ENCODE measurements at regions not wholly inside any gene's neighbourhood (a gene's known extent, or its start where the extent isn't known, plus 50 kb on each side); places are given as distances from the start of the nearest gene placed in this dataset.
"Not testable (repeated sequence)": the region's sequence is repeated elsewhere in the genome, so short reads cannot be mapped to it uniquely, and the experiment has no call there.

- Histone ChIP-seq H3K27ac (ENCODE audit: low read depth, low read length) (no peak overlapping the region), H3K27me3 (ENCODE audit: control insufficient read depth in 1 of 2, insufficient read depth in 2 of 2, low read length in 2 of 2) (no peaks in the 10 kb centered on the region), H3K4me3 (ENCODE audit: low read depth in 1 of 2, low read length in 2 of 2) (no peak overlapping the region), H3K9ac (ENCODE audit: low read length) (no peak overlapping the region), H3K36me3 (ENCODE audit: insufficient read depth, low read length) (no peaks in the 10 kb centered on the region), H3K9me3 (ENCODE audit: low read length) (no peaks in the 10 kb centered on the region), H3K4me1 (ENCODE audit: insufficient read depth, low read length) (no peaks in the 10 kb centered on the region)
Observed at GRCh38 chr16:73399997-73400396, 352.1 kb upstream of the ZFHX3 start.

GRCh38 chr16:73399486-73399885 lies 351.6 kb upstream of the ZFHX3 start:
- Histone ChIP-seq H3K36me3 (ENCODE audit: insufficient read depth, low read length) (no peaks in the 10 kb centered on the region), H3K4me1 (ENCODE audit: insufficient read depth, low read length) (no peaks in the 10 kb centered on the region), H3K27me3 (ENCODE audit: control insufficient read depth in 1 of 2, insufficient read depth in 2 of 2, low read length in 2 of 2) (no peaks in the 10 kb centered on the region), H3K9me3 (ENCODE audit: low read length) (no peaks in the 10 kb centered on the region), H3K4me3 (ENCODE audit: low read depth in 1 of 2, low read length in 2 of 2) (no peak overlapping the region), H3K27ac (ENCODE audit: low read depth, low read length) (no peak overlapping the region), H3K9ac (ENCODE audit: low read length) (no peak overlapping the region)

- H3K27ac ChIP-seq (ENCODE audit: low read depth, low read length); H3K9me3 ChIP-seq (ENCODE audit: low read length); H3K36me3 ChIP-seq (ENCODE audit: insufficient read depth, low read length); H3K9ac ChIP-seq (ENCODE audit: low read length); H3K27me3 ChIP-seq (ENCODE audit: control insufficient read depth in 1 of 2, insufficient read depth in 2 of 2, low read length in 2 of 2); H3K4me1 ChIP-seq (ENCODE audit: insufficient read depth, low read length); H3K4me3 ChIP-seq (ENCODE audit: low read depth in 1 of 2, low read length in 2 of 2): not testable (repeated sequence)
Observed at GRCh38 chr16:73398604-73399003, 350.7 kb upstream of the ZFHX3 start.

GRCh38 chr16:73396556-73396955 lies 348.6 kb upstream of the ZFHX3 start:
- Histone ChIP-seq H3K27ac (ENCODE audit: low read depth, low read length) (no peak overlapping the region), H3K4me3 (ENCODE audit: low read depth in 1 of 2, low read length in 2 of 2) (no peak overlapping the region), H3K9ac (ENCODE audit: low read length) (no peak overlapping the region), H3K36me3 (ENCODE audit: insufficient read depth, low read length) (no peaks in the 10 kb centered on the region), H3K9me3 (ENCODE audit: low read length) (no peaks in the 10 kb centered on the region), H3K4me1 (ENCODE audit: insufficient read depth, low read length) (no peaks in the 10 kb centered on the region), H3K27me3 (ENCODE audit: control insufficient read depth in 1 of 2, insufficient read depth in 2 of 2, low read length in 2 of 2) (no peaks in the 10 kb centered on the region)

- no peak overlapping the region for H3K4me3 ChIP-seq (ENCODE audit: low read depth in 1 of 2, low read length in 2 of 2)
- no peaks in the 10 kb centered on the region for H3K36me3 ChIP-seq (ENCODE audit: insufficient read depth, low read length)
- no peaks in the 10 kb centered on the region for H3K4me1 ChIP-seq (ENCODE audit: insufficient read depth, low read length)
- no peaks in the 10 kb centered on the region for H3K27me3 ChIP-seq (ENCODE audit: control insufficient read depth in 1 of 2, insufficient read depth in 2 of 2, low read length in 2 of 2)
- H3K27ac ChIP-seq (ENCODE audit: low read depth, low read length): no peak overlapping the region
- H3K9me3 ChIP-seq (ENCODE audit: low read length): no peaks in the 10 kb centered on the region
- H3K9ac ChIP-seq (ENCODE audit: low read length): no peak overlapping the region
Observed at GRCh38 chr16:73390936-73391335, 343.0 kb upstream of the ZFHX3 start.

- Histone ChIP-seq H3K27me3 (ENCODE audit: control insufficient read depth in 1 of 2, insufficient read depth in 2 of 2, low read length in 2 of 2) (no peaks in the 10 kb centered on the region), H3K9ac (ENCODE audit: low read length) (no peak overlapping the region), H3K36me3 (ENCODE audit: insufficient read depth, low read length) (no peaks in the 10 kb centered on the region), H3K4me1 (ENCODE audit: insufficient read depth, low read length) (no peaks in the 10 kb centered on the region), H3K9me3 (ENCODE audit: low read length) (no peaks in the 10 kb centered on the region), H3K27ac (ENCODE audit: low read depth, low read length) (no peak overlapping the region), H3K4me3 (ENCODE audit: low read depth in 1 of 2, low read length in 2 of 2) (no peak overlapping the region)
Observed at GRCh38 chr16:73390491-73390890, 342.6 kb upstream of the ZFHX3 start.

- H3K27ac ChIP-seq (ENCODE audit: low read depth, low read length): no peak overlapping the region
- H3K36me3 ChIP-seq (ENCODE audit: insufficient read depth, low read length): no peaks in the 10 kb centered on the region
- no peaks in the 10 kb centered on the region for H3K4me1 ChIP-seq (ENCODE audit: insufficient read depth, low read length)
- H3K9me3 ChIP-seq (ENCODE audit: low read length): no peaks in the 10 kb centered on the region
- H3K27me3 ChIP-seq (ENCODE audit: control insufficient read depth in 1 of 2, insufficient read depth in 2 of 2, low read length in 2 of 2): no peaks in the 10 kb centered on the region
- no peak overlapping the region for H3K9ac ChIP-seq (ENCODE audit: low read length)
- H3K4me3 ChIP-seq (ENCODE audit: low read depth in 1 of 2, low read length in 2 of 2): no peak overlapping the region
Observed at GRCh38 chr16:73389085-73389484, 341.2 kb upstream of the ZFHX3 start.

- no peak overlapping the region for H3K9ac ChIP-seq (ENCODE audit: low read length)
- H3K27me3 ChIP-seq (ENCODE audit: control insufficient read depth in 1 of 2, insufficient read depth in 2 of 2, low read length in 2 of 2): no peaks in the 10 kb centered on the region
- H3K27ac ChIP-seq (ENCODE audit: low read depth, low read length): no peak overlapping the region
- H3K9me3 ChIP-seq (ENCODE audit: low read length): no peaks in the 10 kb centered on the region
- no peaks in the 10 kb centered on the region for H3K36me3 ChIP-seq (ENCODE audit: insufficient read depth, low read length)
- H3K4me1 ChIP-seq (ENCODE audit: insufficient read depth, low read length): no peaks in the 10 kb centered on the region
- no peak overlapping the region for H3K4me3 ChIP-seq (ENCODE audit: low read depth in 1 of 2, low read length in 2 of 2)
Observed at GRCh38 chr16:73387979-73388378, 340.1 kb upstream of the ZFHX3 start.

GRCh38 chr16:73385696-73386095 lies 337.8 kb upstream of the ZFHX3 start:
- Histone ChIP-seq H3K27me3 (ENCODE audit: control insufficient read depth in 1 of 2, insufficient read depth in 2 of 2, low read length in 2 of 2) (no peaks in the 10 kb centered on the region), H3K27ac (ENCODE audit: low read depth, low read length) (no peak overlapping the region), H3K4me3 (ENCODE audit: low read depth in 1 of 2, low read length in 2 of 2) (no peak overlapping the region), H3K4me1 (ENCODE audit: insufficient read depth, low read length) (no peaks in the 10 kb centered on the region), H3K9ac (ENCODE audit: low read length) (no peak overlapping the region), H3K36me3 (ENCODE audit: insufficient read depth, low read length) (no peaks in the 10 kb centered on the region), H3K9me3 (ENCODE audit: low read length) (no peaks in the 10 kb centered on the region)

- H3K9ac ChIP-seq (ENCODE audit: low read length): no peak overlapping the region
- no peak overlapping the region for H3K27ac ChIP-seq (ENCODE audit: low read depth, low read length)
- H3K4me1 ChIP-seq (ENCODE audit: insufficient read depth, low read length): no peaks in the 10 kb centered on the region
- no peaks in the 10 kb centered on the region for H3K9me3 ChIP-seq (ENCODE audit: low read length)
- H3K4me3 ChIP-seq (ENCODE audit: low read depth in 1 of 2, low read length in 2 of 2): no peak overlapping the region
- no peaks in the 10 kb centered on the region for H3K27me3 ChIP-seq (ENCODE audit: control insufficient read depth in 1 of 2, insufficient read depth in 2 of 2, low read length in 2 of 2)
- H3K36me3 ChIP-seq (ENCODE audit: insufficient read depth, low read length): no peaks in the 10 kb centered on the region
Observed at GRCh38 chr16:73384506-73385089, 336.7 kb upstream of the ZFHX3 start.

GRCh38 chr16:73383988-73384365 lies 336.0 kb upstream of the ZFHX3 start:
- Histone ChIP-seq H3K36me3 (ENCODE audit: insufficient read depth, low read length) (no peaks in the 10 kb centered on the region), H3K4me3 (ENCODE audit: low read depth in 1 of 2, low read length in 2 of 2) (no peak overlapping the region), H3K27me3 (ENCODE audit: control insufficient read depth in 1 of 2, insufficient read depth in 2 of 2, low read length in 2 of 2) (no peaks in the 10 kb centered on the region), H3K27ac (ENCODE audit: low read depth, low read length) (no peak overlapping the region), H3K9ac (ENCODE audit: low read length) (no peak overlapping the region), H3K9me3 (ENCODE audit: low read length) (no peaks in the 10 kb centered on the region), H3K4me1 (ENCODE audit: insufficient read depth, low read length) (no peaks in the 10 kb centered on the region)

GRCh38 chr16:73383195-73383987 lies 335.5 kb upstream of the ZFHX3 start:
- Histone ChIP-seq H3K9ac (ENCODE audit: low read length) (no peak overlapping the region), H3K9me3 (ENCODE audit: low read length) (no peaks in the 10 kb centered on the region), H3K27ac (ENCODE audit: low read depth, low read length) (no peak overlapping the region), H3K4me1 (ENCODE audit: insufficient read depth, low read length) (no peaks in the 10 kb centered on the region), H3K36me3 (ENCODE audit: insufficient read depth, low read length) (no peaks in the 10 kb centered on the region), H3K27me3 (ENCODE audit: control insufficient read depth in 1 of 2, insufficient read depth in 2 of 2, low read length in 2 of 2) (no peaks in the 10 kb centered on the region), H3K4me3 (ENCODE audit: low read depth in 1 of 2, low read length in 2 of 2) (no peak overlapping the region)

Data from muscle layer of colon (tissue), 2 donors.